HT-29 (cell line): ENCODE measurements at regions not wholly inside any gene's neighbourhood (a gene's known extent, or its start where the extent isn't known, plus 50 kb on each side); places are given as distances from the start of the nearest gene placed in this dataset.
"Not testable (repeated sequence)": the region's sequence is repeated elsewhere in the genome, so short reads cannot be mapped to it uniquely, and the experiment has no call there.

ENCODE experiments used
- DNase-seq: peaks from one replicate; pipeline ENCODE4 v3.0.0-alpha.2; 2015; ENCODE audit warnings: low spot score

DNA sequence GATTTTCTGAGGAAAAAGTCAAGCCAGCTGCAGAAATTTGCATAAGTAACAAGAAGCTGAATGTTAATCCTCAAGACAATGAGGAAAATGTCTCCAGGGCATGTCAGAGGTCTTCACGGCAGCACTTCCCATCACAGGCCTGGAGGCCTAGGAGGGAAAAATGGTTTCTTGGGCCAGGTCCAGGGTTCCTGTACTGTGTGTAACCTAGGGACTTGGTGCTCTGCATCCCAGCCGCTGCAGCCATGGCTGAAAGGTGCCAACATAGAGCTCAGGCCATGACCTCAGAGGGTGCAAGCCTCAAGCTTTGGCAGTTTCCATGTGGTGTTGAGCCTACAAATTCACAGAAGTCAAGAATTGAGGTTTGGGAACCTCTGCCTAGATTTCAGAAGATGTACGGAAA is 144.1 kb downstream of the AKR1D1 start:
- DNase-seq, result not testable (repeated sequence)

GRCh38 chr7:138221388-138221787 is 145.1 kb downstream of the AKR1D1 start:
- DNase-seq, result not testable (repeated sequence)

DNA sequence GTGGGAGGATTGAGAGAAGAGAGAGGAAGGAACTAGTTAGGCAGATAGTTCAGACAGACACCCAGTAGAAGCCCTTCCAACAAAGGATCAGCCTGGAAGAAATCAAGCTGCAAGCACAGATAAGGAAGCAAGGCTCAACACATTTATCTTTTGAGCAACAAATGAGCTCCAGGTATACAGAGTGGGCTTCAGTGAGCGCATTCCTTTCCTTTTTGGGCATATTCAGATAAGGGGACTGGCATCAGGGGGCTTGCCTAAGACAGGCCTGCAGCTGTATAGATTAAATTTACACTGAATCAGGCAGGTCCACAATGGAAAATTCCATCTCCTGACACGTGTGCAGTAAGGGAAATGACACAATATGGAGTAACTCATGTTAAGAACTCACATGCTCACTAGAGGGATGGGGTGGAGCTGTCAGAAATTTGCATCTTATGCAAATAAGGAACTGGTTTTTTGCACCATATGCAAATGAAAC is 147.2 kb downstream of the AKR1D1 start:
- DNase-seq, result no peak

- no peak for DNase-seq
Observed at GRCh38 chr7:138226001-138226476, 149.8 kb downstream of the AKR1D1 start.

DNA sequence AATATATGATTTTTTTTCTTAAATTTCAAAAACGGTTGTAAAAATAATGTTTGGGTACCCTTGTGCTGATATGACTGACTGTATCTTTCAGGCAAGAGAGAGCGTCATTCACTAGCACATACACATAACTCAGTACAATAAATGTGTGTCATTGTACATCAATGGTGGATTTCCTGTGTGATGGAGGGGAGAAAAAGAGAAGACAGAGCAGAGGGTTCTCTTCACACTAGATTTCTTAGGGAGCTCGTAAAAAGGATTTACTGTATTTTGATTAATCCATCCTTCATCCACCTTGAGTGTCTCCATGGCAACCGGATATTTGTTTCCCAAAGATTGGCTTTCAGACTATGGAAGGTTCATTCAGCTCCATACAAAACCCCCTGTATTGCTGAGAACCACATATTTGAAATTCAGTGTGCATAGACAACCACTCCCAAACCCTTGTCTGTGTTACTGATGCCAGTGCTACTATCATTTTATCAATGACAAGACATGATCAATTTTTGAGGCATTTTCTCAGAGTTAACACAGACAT is 150.6 kb downstream of the AKR1D1 start:
- DNase-seq, result no peak

DNA sequence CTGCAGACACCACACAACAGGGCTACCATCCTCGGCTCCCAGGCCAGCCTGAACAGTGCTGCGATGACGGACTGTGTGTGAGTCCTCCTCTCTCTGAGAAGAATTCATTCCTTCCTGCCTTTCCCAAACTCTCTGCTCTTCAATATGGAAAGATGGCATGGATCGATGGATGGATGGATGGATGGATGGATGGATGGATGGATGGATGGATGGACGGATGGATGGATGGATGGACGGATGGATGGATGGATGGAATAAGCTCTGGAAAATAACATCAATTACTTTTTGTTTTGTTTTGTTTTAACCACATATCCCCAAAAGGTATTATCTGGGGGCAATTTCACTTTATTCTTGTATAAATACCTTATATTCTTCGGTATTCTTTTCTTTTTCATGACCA is 151.9 kb downstream of the AKR1D1 start:
- DNase-seq, result no peak

GRCh38 chr7:138228769-138229168 is 152.5 kb downstream of the AKR1D1 start:
- DNase-seq, result no peak

- DNase-seq, result no peak
Observed at GRCh38 chr7:138233189-138233588, 156.9 kb downstream of the AKR1D1 start.

- DNase-seq, result no peak
Observed at GRCh38 chr7:138235207-138235606, 158.9 kb downstream of the AKR1D1 start.

GRCh38 chr7:138237995-138238394 is 161.7 kb downstream of the AKR1D1 start:
- DNase-seq, result no peak

- no peak for DNase-seq
Observed at GRCh38 chr7:138238734-138239659, 162.7 kb downstream of the AKR1D1 start.

DNA sequence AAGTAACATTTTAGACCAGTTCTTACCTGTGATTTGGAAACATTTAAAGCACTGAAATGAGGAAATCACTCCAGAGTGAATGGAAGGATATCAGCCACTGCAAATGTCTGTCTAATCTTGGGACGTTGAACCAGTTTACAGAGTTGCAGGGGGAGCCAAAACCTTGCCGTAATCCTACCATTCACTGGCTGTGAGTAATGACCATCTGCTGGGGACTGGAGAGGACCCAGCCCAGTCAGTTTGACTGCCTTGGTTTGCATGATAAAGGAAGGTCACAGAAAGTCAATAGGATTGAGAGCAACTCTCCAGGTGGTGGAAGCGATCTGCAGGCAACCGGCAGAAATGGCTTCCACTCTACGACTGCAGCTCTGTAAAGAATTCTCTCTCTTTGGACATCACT is 167.2 kb downstream of the AKR1D1 start:
- DNase-seq, result no peak

- DNase-seq, result no peak
Observed at GRCh38 chr7:138243836-138244235, 167.6 kb downstream of the AKR1D1 start.

- DNase-seq, result no peak
Observed at GRCh38 chr7:138244606-138245005, 168.3 kb downstream of the AKR1D1 start.

DNA sequence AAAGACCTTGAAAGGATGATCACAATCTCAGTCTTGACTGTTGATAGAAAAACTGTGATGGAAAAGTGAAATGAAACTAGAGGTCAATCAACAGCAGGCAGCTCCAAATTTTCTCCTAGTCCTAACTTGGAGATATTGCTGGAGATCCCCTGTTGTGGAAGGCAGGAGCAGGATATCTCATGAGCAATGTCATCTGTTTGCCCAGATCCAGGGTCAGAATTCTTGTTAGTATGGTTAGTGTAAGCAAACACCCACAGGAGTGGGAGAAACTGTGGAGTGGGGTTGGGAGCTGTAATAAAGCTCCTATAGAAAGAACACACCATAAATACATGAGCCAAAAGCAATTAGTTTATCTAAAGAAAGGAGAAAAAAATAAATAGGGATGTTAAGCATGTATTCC is 169.0 kb downstream of the AKR1D1 start:
- no peak for DNase-seq

- no peak for DNase-seq
Observed at GRCh38 chr7:138245682-138246081, 169.4 kb downstream of the AKR1D1 start.

GRCh38 chr7:138246428-138246827 is 170.2 kb downstream of the AKR1D1 start:
- no peak for DNase-seq

- DNase-seq, result no peak
Observed at GRCh38 chr7:138247081-138247480, 170.8 kb downstream of the AKR1D1 start.

DNA sequence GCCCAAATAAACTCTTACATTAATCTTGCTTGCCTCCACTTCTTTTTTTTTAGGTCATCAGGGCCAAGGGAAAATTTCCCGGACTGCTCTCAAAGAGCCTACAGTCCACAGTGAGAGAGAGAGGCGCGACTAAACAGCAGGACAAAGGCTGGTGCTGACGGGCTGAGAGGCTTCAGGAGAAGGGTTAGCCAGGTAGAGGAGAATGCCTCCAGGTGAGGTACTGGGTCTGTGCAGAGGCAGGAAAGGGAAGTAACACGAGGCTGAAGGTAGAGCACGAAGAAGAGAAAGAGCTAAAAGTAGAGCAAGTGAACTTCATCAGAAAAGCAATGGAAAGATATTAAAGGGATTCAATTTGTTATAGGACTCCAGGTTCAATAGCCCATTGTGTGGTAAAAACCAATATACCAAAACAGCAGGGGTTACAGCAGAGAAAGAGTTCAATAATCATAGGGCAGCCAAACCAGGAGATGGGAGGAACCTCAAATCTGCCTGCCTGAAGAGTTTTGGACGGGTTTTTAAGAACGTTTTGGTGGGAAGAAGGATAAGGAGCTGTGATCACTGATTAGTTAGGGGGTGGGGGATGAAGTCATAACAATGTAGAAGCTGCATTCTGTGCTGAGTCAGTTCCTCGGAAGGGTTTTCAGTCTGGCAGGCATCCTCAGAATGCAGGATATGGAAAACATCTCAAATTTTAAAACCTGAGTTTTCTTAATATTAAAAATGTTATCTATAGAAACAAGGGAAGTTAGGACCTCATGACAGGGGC is 171.5 kb downstream of the AKR1D1 start:
- DNase-seq, result no peak

DNA sequence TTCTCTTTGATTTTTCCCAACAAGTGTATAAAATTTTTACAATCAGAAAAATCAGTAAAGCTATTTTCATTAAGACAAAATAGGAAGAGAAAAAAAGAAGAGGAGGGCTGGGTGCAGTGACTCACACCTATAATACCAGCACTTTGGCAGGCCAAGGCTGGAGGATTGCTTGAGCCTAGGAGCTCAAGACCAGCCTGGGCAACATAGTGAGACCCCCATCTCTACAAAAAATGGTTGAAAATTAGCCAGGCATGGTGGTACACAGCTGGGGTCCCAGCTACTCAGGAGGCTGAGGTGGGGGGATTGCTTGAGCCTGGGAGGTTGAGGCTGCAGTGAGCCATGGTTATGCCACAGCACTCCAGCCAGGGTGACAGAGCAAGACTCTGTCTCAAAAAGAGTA is 172.3 kb downstream of the AKR1D1 start:
- no peak for DNase-seq

DNA sequence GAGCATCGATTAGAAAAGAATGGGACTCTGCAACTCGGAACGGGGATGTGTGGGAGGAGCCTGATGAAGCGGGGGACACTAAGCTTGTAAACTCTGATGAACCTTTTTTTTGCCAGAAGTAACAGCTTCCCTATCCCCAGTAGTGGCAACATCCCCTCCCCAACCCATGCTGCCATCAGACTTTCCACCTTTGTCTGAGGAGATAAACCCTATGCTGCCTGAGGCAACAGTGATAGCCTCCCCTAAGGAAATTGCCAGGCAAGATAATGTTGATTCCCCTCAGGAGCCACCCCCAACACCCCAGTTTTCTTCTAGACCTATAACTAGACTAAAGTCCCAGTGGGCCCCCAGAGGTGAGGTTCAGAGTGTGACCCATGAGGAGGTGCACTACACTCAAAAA is 173.7 kb downstream of the AKR1D1 start:
- DNase-seq, result no peak

- not testable (repeated sequence) for DNase-seq
Observed at GRCh38 chr7:138252666-138253065, 176.4 kb downstream of the AKR1D1 start.
